ENCODE measurements at regions not wholly inside any gene's neighbourhood (a gene's known extent, or its start where the extent isn't known, plus 50 kb on each side); places are given as distances from the start of the nearest gene placed in this dataset.

GRCh38 chr10:131751827-131752775 lies 148.7 kb upstream of the PPP2R2D start:
- no peak for TF ChIP-seq POLR2A (IDR thresholded peaks at IDR 0.05)
- no peak for TF ChIP-seq CTCF (IDR thresholded peaks at IDR 0.05)

All from thyroid gland (tissue), 4 donors.